GM12891 (cell line): ENCODE measurements at regions not wholly inside any gene's neighbourhood (a gene's known extent, or its start where the extent isn't known, plus 50 kb on each side); places are given as distances from the start of the nearest gene placed in this dataset.

Experiments used
- PAX5 ChIP-seq: IDR thresholded peaks from 2 replicates; pipeline ENCODE4 v1.6.1; 2011; ENCODE audit warnings: low read length, moderate library complexity, mild to moderate bottlenecking; ENCODE audit not compliant: insufficient read depth, severe bottlenecking
- POLR2A ChIP-seq: IDR thresholded peaks from 2 replicates; pipeline ENCODE4 v1.6.1; 2011; ENCODE audit warnings: low read depth, low read length, control low read depth
- POLR2AphosphoS5 ChIP-seq: IDR thresholded peaks from 2 replicates; pipeline ENCODE4 v1.6.1; 2011; ENCODE audit warnings: low read depth, low read length, control low read depth
- POU2F2 ChIP-seq: IDR thresholded peaks from 2 replicates; pipeline ENCODE4 v1.6.1; 2011; ENCODE audit warnings: low read depth, mild to moderate bottlenecking, control low read depth, low read length, moderate library complexity
- TAF1 ChIP-seq: IDR thresholded peaks from 2 replicates; pipeline ENCODE4 v1.6.1; 2011; ENCODE audit warnings: low read depth, low read length, control low read depth

- no peak for TF ChIP-seq POLR2AphosphoS5
- no peak for TF ChIP-seq POLR2A
- no peak for TF ChIP-seq TAF1
- no peak for TF ChIP-seq PAX5
- TF ChIP-seq POU2F2: no peak
Measured at GRCh38 chr1:187947359-187947758, 1118.6 kb downstream of the PLA2G4A start.
